Hepatocyte (in vitro differentiated cells): ENCODE measurements at regions not wholly inside any gene's neighbourhood (a gene's known extent, or its start where the extent isn't known, plus 50 kb on each side); places are given as distances from the start of the nearest gene placed in this dataset.

ENCODE experiments used
- CTCF ChIP-seq: fragments of 200-600 bp; sonication (generic); IDR thresholded peaks from 2 replicates; pipeline ENCODE4 v1.5.1; 2016; ENCODE audit warnings: antibody characterized with exemption, mild to moderate bottlenecking; ENCODE audit not compliant: poor library complexity
- EZH2 ChIP-seq: fragments of 200-600 bp; sonication (generic); IDR thresholded peaks from 2 replicates; pipeline ENCODE4 v1.6.1; 2016; ENCODE audit warnings: antibody characterized with exemption, mild to moderate bottlenecking, borderline replicate concordance

DNA sequence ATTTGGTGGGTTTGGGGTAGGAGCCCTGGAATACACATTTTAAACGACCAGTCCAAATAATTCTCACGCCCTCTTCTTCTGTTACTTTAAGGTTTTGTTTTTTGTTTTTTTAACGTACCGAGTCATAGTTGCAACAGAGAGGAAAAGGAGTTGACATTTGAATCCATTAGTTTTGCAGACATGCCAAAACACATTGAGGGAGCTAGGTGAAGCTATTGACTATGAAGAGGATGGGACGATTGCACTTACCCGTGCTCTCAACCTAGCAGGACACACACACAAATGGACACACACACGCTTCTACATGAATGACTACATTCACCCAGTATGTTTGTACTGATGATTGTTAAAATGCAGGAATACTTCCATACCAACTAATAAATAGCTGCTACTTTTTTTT, 54.3 kb upstream of the CIT start:
- TF ChIP-seq CTCF (no peak), EZH2 (no peak)
